Skeletal muscle cell (primary cell): ENCODE measurements at regions not wholly inside any gene's neighbourhood (a gene's known extent, or its start where the extent isn't known, plus 50 kb on each side); places are given as distances from the start of the nearest gene placed in this dataset.

Experiments used
- DNase-seq: peaks from one replicate; pipeline ENCODE4 v3.0.0-alpha.2; 2010; ENCODE audit warnings: low read depth
- H3K4me3 ChIP-seq: 2 replicates; pipeline ENCODE4 v1.5.1; 2011; ENCODE audit warnings: low read depth, mild to moderate bottlenecking, control low read depth, low read length, moderate library complexity

DNA sequence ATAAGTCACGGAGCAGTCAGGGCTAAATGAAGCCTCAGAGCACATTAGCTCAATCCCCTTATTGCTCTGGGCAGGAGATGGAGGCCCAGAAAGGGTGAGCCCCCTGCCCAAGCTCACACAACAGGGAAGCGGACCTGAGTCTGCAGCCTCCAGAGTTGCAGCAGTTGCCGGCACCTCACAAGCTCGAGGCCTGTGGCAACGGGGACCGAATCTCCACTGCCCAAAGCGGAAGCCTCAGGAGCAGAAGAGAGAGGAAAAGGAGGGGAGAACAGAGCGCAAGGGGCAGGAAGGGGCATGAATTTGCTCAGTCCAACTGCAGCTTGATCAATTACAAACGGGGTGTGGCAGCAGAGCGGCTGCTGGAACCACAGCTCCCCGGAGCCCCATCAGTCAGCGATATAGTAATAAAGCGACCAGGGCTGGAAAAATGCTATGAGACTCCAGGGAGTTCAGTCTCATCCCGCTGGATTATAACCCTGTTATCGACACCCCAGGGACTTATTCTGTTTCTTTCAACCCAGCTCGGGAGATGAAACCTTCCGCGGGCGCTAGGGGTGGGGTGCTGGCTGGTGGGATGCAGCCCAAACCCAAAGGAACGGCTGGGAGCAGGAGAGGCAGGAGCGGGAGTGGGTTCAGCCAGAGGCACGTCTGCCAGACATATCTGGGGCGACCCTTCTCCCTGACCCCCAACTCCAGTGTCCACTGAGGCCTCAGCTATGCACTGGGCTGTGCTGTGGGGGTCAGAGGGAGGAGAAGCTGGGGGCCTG lies 219.7 kb upstream of the LINGO1 start:
- DNase-seq = no peak
- H3K4me3 ChIP-seq = no peak overlapping the region

GRCh38 chr15:77851691-77852090 lies 219.0 kb upstream of the LINGO1 start:
- H3K4me3 ChIP-seq = no peak overlapping the region
- DNase-seq = no peak

DNA sequence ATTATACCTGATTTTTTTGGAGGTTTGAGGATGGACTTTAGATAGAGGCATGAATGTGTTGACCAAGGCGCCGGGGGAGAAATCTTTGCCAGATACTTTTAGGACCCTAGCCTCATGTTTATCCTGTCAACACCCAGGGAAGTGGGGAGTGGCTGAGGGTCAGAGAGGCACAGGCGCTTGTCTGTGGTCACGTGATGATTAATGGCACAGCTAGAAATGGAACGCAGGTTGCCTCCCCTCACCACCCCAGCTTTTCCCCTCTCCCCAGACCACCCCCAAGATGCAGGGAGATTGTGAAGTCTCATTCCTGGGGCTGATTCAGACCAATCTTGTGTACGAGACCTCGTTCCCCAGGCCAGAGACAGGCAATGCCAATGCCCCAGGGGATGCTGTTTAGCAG lies 218.4 kb upstream of the LINGO1 start:
- H3K4me3 ChIP-seq = no peak overlapping the region
- DNase-seq = no peak

GRCh38 chr15:77846986-77847385 lies 214.3 kb upstream of the LINGO1 start:
- DNase-seq = no peak
- H3K4me3 ChIP-seq = no peak overlapping the region

DNA sequence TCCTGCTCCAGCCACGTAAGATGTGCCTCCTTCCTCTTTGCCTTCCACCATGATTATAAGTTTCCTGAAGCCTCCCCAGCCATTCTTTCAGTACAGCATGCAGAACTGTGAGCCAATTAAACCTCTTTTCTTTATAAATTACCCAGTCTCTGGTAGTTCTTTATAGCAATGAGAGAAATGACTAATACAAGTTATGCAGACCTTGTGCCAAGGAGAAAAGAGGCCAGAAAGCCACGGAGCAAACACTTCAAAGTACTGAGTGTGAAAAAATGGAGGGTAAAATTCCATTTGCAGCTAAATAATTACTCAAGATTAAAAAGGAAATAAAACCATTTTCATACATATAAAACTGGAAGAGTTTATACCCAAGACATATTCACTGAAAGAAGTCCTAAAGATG lies 213.6 kb upstream of the LINGO1 start:
- no peak overlapping the region for H3K4me3 ChIP-seq
- DNase-seq = no peak

- DNase-seq = no peak
Measured at GRCh38 chr15:77844798-77845446, 212.2 kb upstream of the LINGO1 start.

GRCh38 chr15:77843546-77843945 lies 210.8 kb upstream of the LINGO1 start:
- H3K4me3 ChIP-seq = no peak overlapping the region
- no peak for DNase-seq

More at GRCh38 chr15:77844798-77845446, 212.2 kb upstream of the LINGO1 start:
- no peak overlapping the region for H3K4me3 ChIP-seq

GRCh38 chr15:77840991-77841775 lies 208.5 kb upstream of the LINGO1 start:
- no peak overlapping the region for H3K4me3 ChIP-seq
- peak; percentile 45 for DNase-seq

GRCh38 chr15:77839970-77840905 lies 207.5 kb upstream of the LINGO1 start:
- no peak overlapping the region for H3K4me3 ChIP-seq
- DNase-seq = no peak

GRCh38 chr15:77839456-77839855 lies 206.7 kb upstream of the LINGO1 start:
- no peak overlapping the region for H3K4me3 ChIP-seq
- DNase-seq = no peak

DNA sequence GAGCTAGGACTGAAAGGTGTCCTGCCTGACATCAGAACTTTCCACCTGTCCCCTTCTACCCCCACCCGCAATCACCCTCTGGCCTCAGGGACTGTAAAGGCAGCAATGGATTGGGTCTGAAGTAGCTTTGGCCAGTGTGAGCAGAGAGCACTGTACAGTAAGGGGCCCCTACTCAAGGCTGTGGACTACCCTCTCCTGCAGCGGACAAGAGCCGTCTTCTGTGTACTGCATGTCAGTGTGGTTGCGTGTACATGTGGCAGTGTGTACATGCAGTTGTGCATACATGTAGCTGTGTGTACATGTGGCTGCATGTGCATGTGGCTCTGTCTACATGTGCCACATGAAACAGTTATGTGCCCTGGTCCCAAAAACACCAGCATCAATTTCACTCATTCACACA lies 205.9 kb upstream of the LINGO1 start:
- no peak overlapping the region for H3K4me3 ChIP-seq
- no peak for DNase-seq

DNA sequence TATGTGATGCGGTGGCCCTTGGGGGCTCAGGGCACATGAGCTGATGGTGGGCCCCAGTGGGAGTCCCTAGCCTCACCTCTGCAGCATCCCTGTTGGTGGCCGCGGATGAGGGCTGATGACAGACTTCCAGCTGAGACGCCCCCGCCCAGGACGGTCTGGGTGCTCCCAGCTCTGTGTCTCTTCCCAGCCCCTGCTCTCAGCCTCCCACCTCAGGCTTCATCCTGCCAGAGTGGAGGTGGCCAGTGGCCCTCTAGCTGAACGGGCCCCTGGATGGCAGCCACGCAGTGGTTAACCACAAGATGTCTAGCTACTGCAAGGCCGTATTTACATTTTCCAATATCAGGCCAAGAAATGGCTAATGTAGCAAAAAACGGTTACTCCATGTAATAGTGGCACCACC lies 205.3 kb upstream of the LINGO1 start:
- DNase-seq = no peak
- H3K4me3 ChIP-seq = no peak overlapping the region

GRCh38 chr15:77837649-77838025 lies 204.9 kb upstream of the LINGO1 start:
- no peak for DNase-seq
- H3K4me3 ChIP-seq = no peak overlapping the region

GRCh38 chr15:77836906-77837648 lies 204.4 kb upstream of the LINGO1 start:
- DNase-seq = no peak
- H3K4me3 ChIP-seq = no peak overlapping the region

DNA sequence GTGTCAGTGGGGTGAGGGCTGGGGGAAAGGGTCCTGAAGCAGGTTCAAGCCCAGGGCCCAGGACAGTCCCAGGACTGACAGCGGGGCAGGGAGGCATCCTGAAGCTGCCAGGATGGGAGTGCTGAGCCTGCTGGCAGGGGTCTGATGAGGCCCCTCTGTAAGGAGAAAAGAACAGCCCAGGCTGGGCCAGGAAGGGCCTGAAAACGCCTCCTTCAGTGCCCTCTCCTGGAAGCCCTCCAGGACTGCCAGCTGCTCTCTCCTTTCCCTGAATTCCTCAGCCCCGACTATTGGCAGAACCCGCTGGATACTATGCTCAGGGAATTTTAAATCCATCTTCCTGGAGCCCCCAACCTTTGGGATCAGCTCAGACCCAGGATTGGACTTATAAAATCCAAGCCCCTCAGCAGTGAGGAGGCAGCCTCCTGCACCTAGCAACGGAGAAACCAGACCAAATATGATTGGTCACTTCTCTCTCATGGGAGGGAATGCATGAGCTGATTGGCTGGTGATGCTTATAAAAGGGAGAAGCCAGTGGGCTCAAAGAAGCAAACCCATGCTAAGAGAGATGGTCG lies 203.5 kb upstream of the LINGO1 start:
- DNase-seq = no peak
- no peak overlapping the region for H3K4me3 ChIP-seq

GRCh38 chr15:77834276-77834990 lies 201.7 kb upstream of the LINGO1 start:
- no peak overlapping the region for H3K4me3 ChIP-seq
- no peak for DNase-seq

- no peak for DNase-seq
- no peak overlapping the region for H3K4me3 ChIP-seq
Measured at GRCh38 chr15:77832874-77833273, 200.2 kb upstream of the LINGO1 start.

DNA sequence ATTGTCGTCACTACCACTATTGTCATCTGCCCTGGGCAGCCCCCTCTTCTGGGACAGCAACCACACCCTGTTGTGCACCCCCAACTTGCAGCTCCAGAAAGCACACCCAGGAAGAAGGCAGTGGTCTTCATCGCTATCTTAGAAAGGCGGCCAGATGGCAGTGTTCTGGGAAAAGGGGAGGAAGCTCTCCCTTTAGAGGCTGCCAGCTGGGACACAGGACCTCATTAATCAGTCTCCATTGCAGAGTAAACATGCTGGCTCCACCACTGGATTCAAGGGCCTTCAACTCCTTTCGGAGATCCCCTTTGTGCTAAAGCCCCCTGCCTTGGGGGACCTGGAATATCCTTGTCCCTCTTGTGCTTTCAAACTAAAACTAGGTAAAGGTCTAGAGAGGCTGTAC lies 199.3 kb upstream of the LINGO1 start:
- H3K4me3 ChIP-seq = no peak overlapping the region
- no peak for DNase-seq
